NCI-H774 (cell line): ENCODE measurements at regions not wholly inside any gene's neighbourhood (a gene's known extent, or its start where the extent isn't known, plus 50 kb on each side); places are given as distances from the start of the nearest gene placed in this dataset.

Source experiments
- DNase-seq: peaks from one replicate; lab custom pipeline; 2025; lab: John Stamatoyannopoulos, UW

DNA sequence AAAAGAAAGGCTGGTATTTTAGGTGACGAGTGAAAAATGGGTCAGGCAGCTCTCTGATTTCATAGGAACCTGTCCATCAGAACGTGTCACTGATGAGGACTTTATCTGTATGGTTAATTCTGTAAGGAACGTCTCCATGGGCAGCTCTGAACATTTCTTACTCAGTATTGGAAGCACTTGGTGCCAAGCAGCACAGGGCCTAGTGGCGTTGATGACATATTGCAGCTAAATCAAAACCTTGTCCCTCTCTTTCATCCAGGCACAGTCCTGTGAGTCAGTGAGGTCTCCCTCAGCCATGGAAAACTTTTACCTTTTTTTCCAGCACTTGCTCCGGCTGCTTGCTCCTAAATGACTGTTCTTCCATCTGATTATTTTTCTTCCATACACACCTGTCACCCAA is 301.9 kb downstream of the DHX15 start:
- no peak for DNase-seq

DNA sequence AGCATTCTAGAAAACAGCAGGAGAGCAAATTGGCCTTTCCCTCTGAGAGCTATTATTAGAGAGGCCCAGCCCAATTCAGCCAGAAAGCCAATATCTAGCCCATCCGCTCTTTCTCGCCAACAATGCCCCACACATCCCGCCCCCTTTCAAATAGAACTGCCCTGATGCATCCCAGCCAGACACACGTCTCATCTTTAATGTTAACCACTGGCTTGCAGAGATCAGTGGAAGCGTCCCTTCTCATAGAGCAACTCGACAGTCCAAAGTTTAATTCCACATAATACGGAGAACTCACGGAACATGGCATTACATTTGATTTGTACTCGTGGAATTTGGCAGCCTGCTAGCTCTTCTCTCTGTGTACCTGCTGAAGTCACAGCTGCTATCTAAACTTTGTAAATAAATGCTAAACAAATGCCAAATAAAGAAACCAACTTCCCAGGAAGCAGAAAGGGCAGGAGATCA is 304.4 kb downstream of the DHX15 start:
- no peak for DNase-seq

DNA sequence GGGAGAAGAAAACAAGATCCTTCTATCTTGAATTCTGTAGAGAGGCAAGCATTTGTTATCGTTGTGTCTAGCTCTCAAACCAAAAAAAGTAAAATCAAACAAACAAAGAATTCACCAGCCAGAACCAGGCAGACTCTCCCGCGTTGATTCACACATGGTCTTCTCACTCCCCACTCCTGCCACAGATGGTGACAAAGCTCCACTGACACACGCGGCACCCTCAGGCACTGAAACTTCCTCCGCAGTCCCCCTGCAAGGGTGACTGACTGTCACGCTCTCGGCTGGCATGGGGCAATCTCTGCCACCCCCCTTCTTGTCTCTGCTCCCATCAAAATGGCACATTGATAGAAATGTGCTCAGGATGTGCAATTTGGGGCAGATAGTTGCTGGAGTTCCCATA is 304.9 kb downstream of the DHX15 start:
- no peak for DNase-seq

DNA sequence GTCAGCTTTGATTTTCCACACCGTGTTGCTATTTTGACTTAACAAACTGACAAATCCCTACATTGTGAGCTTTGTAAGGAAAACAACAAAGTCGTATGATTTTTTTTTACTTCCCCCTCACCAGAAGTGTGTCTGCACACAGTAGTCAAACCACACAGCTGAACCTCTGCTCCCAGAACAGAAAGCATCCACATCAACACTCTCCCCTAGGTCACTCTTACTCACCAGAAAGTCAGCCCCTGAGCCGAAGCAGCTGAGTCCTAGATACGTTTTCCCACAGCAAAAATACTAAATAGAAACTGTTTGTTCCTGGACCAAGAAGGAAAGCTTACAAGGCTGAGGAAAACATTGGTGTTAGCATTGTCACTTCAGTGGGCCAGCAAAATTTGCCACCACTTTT is 305.7 kb downstream of the DHX15 start:
- no peak for DNase-seq

DNA sequence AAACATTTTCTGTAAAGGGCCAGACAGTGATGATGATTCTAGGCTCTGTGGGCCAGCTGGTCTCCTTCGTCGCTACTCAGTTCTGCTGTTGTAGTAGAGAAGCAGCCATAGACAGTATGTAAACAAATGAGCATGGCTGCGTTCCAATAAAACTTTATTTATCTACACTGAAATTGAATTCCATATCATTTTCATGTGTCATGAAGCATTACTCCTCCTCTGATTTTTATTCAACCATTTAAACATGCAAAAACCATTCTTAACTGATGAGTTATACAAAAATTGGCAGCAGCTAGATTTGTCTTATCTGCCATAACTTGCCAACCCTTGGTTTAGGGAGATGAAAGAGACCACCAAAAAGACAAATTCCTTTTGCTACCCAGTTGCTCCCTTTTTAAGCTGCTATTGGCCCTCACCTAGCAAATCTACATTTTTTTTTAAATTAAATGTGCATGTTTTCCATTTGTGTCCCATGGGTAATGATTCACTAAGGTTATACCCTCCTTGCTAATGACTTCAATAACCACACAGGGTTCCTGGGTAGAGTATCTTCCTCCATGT is 309.9 kb downstream of the DHX15 start:
- DNase-seq = no peak

DNA sequence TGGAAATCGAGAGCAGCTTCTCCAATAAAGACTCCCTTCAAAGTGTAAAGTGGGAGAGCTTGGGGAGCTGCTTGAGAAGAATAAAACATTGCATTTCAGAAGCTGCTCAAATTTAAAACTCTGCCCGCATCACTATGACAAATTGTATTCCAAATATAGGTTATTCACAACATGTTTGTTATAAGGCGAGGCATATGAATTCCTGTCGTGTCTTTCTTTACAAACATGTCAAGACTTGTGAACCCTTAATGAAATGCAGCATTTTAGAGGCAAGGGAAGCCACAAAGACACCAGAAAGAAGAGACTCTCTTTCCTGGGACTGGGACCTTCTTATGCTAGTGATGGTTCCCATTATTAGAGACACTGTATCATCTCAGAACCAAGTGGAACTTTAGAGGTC is 311.2 kb downstream of the DHX15 start:
- DNase-seq = no peak

DNA sequence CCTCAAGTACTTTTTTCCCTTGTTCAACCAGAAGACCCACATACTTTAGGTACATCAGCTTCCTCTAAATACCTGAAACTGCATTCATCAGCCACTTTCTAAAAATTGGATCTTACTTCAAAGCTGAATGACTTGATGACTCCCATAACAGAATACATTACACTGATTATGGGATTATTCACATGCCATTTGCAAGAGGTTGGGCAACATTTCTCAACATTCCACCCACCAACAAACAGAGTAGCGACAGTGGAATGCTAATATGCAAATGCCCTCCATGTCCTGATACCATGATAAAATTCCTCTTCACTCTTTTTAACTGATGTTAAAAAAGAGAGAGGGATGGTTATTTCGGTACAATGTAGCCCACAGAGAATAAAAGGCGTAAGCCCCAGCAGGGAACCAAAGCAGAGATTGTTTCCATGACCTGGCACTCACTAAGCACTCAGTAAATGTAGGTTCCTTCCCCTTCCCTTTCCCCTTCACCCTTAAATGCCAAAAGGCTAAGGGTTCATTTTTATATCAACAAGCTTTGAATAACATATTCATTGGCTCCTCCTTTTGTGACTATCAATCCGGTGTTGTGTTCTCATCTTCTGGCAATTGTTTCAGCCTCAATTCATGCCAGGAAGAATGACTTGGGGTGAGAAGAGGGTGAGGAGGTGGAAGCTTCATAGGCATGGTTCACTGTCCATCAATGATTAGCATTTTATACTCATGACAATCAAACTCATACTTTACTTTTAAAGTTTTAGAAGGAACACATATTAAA is 317.2 kb downstream of the DHX15 start:
- DNase-seq = no peak

- DNase-seq = no peak
Observed at GRCh38 chr4:24265989-24266388, 318.4 kb downstream of the DHX15 start.

DNA sequence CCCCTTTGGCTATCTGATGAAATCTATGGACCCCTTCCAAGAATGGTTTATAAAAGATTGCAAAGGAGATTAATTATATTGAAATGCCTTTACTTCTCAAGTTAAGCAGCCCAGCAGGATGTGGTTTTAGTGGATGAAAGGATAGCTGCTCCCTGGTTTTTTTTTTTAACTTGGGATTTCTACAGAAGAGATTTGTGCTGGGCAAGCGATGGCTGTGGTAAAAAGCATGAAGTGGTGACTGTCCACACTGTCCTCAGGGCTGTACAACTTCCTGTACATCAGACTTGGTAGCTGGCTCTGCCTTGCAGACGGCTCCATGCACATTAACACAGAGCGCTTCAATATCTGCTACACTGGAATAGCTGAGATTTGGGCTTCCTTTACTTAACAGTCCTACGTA is 321.7 kb downstream of the DHX15 start:
- DNase-seq = no peak

DNA sequence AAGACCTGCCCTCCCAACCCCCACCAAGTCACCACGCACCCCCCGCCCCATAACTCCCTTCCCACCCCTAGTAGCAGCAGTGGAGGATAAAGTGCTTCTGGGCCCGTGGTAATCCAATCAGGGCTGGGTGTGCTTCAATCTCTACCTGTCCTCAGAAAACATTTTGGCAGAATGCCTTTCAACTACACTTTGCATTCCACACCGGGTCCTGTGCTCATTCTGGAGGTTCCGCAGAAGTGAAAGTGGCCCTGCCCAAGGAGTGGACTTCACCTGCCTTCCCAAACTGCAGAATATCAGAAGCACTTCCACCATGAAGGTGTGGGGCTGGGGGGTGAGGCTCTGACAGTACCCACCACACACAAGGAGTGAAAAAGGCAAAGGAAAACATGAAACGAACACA is 322.3 kb downstream of the DHX15 start:
- no peak for DNase-seq

DNA sequence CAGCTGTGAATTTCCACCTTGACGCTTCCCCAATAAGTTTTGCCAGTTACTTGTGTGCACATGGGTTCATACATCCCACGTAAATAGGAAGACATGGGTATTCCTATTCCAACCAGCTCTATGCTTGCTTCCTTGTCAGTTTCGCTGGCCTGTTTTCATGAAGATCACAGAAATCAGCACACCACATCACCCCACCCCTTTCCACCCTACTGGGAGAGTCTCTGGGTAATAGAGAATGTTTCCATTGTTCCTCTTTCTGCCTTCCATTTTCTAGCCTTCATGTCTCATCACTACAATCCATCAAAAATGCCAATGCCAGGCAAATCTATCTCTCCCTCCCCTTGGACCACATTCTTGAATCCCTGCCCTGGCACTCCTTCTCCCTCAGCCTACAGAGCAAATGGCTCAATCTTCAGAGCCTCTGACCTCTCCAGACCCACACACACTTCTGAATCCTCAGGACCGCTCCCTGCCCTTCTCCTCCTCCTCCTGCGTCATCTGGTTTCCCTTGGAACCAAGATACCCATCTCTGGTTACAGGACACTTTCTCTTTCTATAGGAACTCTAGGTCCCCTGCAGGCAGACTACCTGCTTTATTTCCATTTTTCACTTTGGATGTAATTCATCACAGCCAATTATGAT is 323.3 kb downstream of the DHX15 start:
- no peak for DNase-seq

- DNase-seq = no peak
Observed at GRCh38 chr4:24260133-24260715, 324.1 kb downstream of the DHX15 start.

GRCh38 chr4:24256547-24256946 is 327.8 kb downstream of the DHX15 start:
- DNase-seq = no peak

DNA sequence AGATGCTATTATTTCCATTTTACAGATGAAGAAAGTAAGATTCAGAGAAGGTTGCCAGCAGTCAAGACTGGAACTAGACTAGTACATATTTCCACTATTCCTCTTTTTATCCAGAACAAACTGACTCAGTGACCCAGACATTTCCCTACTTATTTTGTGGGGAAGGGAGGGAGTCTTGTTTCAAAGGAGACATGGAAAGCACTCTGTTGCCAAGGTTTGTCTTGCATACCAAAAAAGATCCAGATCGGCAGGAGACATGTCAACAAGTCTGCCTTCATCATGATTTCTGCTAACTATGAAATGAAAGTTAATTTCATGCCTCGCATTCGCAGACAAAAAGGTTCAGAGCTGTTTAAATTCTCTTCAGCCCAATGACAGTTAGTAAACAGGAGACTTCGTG is 328.3 kb downstream of the DHX15 start:
- no peak for DNase-seq

GRCh38 chr4:24252121-24252520 is 332.2 kb downstream of the DHX15 start:
- DNase-seq = no peak

- no peak for DNase-seq
Observed at GRCh38 chr4:24251589-24251988, 332.8 kb downstream of the DHX15 start.

- DNase-seq = no peak
Observed at GRCh38 chr4:24249972-24250371, 334.4 kb downstream of the DHX15 start.

- no peak for DNase-seq
Observed at GRCh38 chr4:24248674-24249630, 335.4 kb downstream of the DHX15 start.

DNA sequence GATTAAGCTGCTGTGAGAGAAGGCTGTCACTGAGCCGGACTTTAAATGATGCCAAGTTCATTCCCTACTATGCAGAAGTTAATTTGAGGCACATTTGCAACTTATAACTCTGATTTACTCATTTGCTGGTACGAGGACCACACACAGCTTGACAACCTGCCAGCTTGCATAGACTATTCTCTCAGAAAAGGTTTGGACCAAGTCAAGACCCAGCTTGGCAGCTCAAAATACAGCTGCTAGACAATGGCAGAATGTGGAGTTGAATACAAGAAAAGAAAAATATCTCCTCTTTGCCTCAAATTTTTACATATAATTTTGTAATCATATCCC is 338.9 kb downstream of the DHX15 start:
- no peak for DNase-seq

- no peak for DNase-seq
Observed at GRCh38 chr4:24244663-24245490, 339.5 kb downstream of the DHX15 start.

DNA sequence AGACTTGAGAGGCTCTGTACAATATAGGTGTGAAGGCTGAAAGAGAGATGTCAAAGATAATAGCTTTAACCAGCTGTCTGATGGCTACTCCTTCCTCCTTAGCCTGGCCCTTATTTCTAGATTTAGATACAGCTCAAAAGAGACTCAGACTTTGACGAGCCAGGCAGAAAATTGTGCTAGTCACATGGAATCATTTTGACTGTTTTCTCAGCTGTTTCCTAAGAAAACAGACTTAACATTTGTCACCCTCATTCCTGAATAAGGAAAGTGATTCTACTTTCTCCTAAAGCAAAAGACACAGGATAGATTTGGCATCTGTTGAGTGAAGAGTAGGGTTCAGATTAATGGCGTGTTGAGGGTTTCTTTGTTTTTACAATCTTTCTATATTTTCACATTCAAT is 340.7 kb downstream of the DHX15 start:
- no peak for DNase-seq
